Esophagus squamous epithelium (tissue), 4 donors: ENCODE measurements at regions not wholly inside any gene's neighbourhood (a gene's known extent, or its start where the extent isn't known, plus 50 kb on each side); places are given as distances from the start of the nearest gene placed in this dataset.

Experiments used
- POLR2A ChIP-seq, 4 donors: fragments of 450-650 bp; IDR thresholded peaks; one replicate each; pipeline ENCODE4 v1.6.1; 2017; ENCODE audit warnings: antibody characterized with exemption in 4 of 4, mild to moderate bottlenecking in 4 of 4, moderate library complexity in 3 of 4
- TF ChIP-seq, protein P1 (sequence below), 6 experiments: fragments of 450-650 bp in 4 of 6; fragments of 200-600 bp in 2 of 6; sonication (generic) in 2 of 6; IDR thresholded peaks; one replicate each; pipeline ENCODE4 v1.5.1; 2016 to 2019; ENCODE audit warnings: antibody characterized with exemption in 6 of 6, mild to moderate bottlenecking in 4 of 6, moderate library complexity in 4 of 6

DNA sequence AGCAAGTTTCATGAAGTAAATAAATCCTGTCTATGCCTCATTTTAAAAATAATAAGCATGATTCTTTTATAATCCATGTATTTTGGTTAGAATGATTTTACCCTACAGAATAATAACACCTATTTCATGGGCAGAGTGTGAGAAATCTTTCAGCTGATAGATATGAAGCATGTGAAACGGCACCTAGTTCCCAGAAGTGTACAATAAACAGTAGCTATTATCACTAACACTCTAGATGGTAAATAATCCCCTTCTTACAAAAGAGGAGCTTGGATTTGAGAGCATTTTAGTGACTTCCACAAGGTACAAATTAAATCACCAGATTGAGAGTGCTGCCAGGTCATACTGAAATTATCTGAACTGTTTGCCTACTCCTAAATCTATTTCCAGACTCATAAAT lies 95.3 kb upstream of the NRIP1 start:
- TF ChIP-seq, protein P1, sequence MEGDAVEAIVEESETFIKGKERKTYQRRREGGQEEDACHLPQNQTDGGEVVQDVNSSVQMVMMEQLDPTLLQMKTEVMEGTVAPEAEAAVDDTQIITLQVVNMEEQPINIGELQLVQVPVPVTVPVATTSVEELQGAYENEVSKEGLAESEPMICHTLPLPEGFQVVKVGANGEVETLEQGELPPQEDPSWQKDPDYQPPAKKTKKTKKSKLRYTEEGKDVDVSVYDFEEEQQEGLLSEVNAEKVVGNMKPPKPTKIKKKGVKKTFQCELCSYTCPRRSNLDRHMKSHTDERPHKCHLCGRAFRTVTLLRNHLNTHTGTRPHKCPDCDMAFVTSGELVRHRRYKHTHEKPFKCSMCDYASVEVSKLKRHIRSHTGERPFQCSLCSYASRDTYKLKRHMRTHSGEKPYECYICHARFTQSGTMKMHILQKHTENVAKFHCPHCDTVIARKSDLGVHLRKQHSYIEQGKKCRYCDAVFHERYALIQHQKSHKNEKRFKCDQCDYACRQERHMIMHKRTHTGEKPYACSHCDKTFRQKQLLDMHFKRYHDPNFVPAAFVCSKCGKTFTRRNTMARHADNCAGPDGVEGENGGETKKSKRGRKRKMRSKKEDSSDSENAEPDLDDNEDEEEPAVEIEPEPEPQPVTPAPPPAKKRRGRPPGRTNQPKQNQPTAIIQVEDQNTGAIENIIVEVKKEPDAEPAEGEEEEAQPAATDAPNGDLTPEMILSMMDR (IDR thresholded peaks at IDR 0.05): no peak
- TF ChIP-seq POLR2A (IDR thresholded peaks at IDR 0.05): no peak
